Endothelial cell of hepatic sinusoid (primary cell): ENCODE measurements at regions not wholly inside any gene's neighbourhood (a gene's known extent, or its start where the extent isn't known, plus 50 kb on each side); places are given as distances from the start of the nearest gene placed in this dataset.
"Not testable (repeated sequence)": the region's sequence is repeated elsewhere in the genome, so short reads cannot be mapped to it uniquely, and the experiment has no call there.

Source experiments
- in situ Hi-C: cut with HindIII; loops from 2 replicates; pipeline ENCODE4 v1.10.0; 2017; ENCODE audit warnings: low sequenced_read_pairs

- in situ Hi-C loops, result no loop called here
Observed at GRCh38 chrX:10676235-10676957, 56.0 kb upstream of the MID1 start.

- in situ Hi-C loops, result no loop called here
Observed at GRCh38 chrX:10677490-10677889, 57.1 kb upstream of the MID1 start.

GRCh38 chrX:10679387-10679786, 59.0 kb upstream of the MID1 start:
- in situ Hi-C loops, result no loop called here

GRCh38 chrX:10681167-10681566, 60.8 kb upstream of the MID1 start:
- in situ Hi-C loops, result no loop called here

- in situ Hi-C loops, result not testable (repeated sequence)
Observed at GRCh38 chrX:10683631-10684030, 63.2 kb upstream of the MID1 start.

GRCh38 chrX:10685923-10686595, 65.7 kb upstream of the MID1 start:
- in situ Hi-C loops, result no loop called here

- in situ Hi-C loops, result not testable (repeated sequence)
Observed at GRCh38 chrX:10691751-10692150, 71.4 kb upstream of the MID1 start.

- in situ Hi-C loops, result no loop called here
Observed at GRCh38 chrX:10697616-10698317, 77.4 kb upstream of the MID1 start.

- in situ Hi-C loops, result no loop called here
Observed at GRCh38 chrX:10698318-10698640, 77.9 kb upstream of the MID1 start.

- in situ Hi-C loops, result no loop called here
Observed at GRCh38 chrX:10702031-10702430, 81.6 kb upstream of the MID1 start.

- in situ Hi-C loops, result not testable (repeated sequence)
Observed at GRCh38 chrX:10706342-10706741, 86.0 kb upstream of the MID1 start.

GRCh38 chrX:10707773-10708172, 87.4 kb upstream of the MID1 start:
- in situ Hi-C loops, result no loop called here

GRCh38 chrX:10709276-10709675, 88.9 kb upstream of the MID1 start:
- in situ Hi-C loops, result no loop called here

- in situ Hi-C loops, result no loop called here
Observed at GRCh38 chrX:10714531-10714930, 94.1 kb upstream of the MID1 start.

- in situ Hi-C loops, result no loop called here
Observed at GRCh38 chrX:10722851-10723250, 102.5 kb upstream of the MID1 start.

GRCh38 chrX:10725071-10725470, 104.7 kb upstream of the MID1 start:
- in situ Hi-C loops, result no loop called here

- in situ Hi-C loops, result no loop called here
Observed at GRCh38 chrX:10726647-10727046, 106.3 kb upstream of the MID1 start.

- in situ Hi-C loops, result no loop called here
Observed at GRCh38 chrX:10728806-10729389, 108.5 kb upstream of the MID1 start.

- in situ Hi-C loops, result no loop called here
Observed at GRCh38 chrX:10739426-10739825, 119.0 kb upstream of the MID1 start.

GRCh38 chrX:10741003-10741402, 120.6 kb upstream of the MID1 start:
- in situ Hi-C loops, result no loop called here

GRCh38 chrX:10741550-10741949, 121.2 kb upstream of the MID1 start:
- in situ Hi-C loops, result no loop called here

- in situ Hi-C loops, result no loop called here
Observed at GRCh38 chrX:10743476-10743875, 123.1 kb upstream of the MID1 start.
